Right hindlimb (tissue), 1 donor: ENCODE measurements at regions not wholly inside any gene's neighbourhood (a gene's known extent, or its start where the extent isn't known, plus 50 kb on each side); places are given as distances from the start of the nearest gene placed in this dataset.

Source experiments
- DNase-seq: peaks from one replicate; pipeline ENCODE4 v3.0.0-alpha.2; 2018

DNA sequence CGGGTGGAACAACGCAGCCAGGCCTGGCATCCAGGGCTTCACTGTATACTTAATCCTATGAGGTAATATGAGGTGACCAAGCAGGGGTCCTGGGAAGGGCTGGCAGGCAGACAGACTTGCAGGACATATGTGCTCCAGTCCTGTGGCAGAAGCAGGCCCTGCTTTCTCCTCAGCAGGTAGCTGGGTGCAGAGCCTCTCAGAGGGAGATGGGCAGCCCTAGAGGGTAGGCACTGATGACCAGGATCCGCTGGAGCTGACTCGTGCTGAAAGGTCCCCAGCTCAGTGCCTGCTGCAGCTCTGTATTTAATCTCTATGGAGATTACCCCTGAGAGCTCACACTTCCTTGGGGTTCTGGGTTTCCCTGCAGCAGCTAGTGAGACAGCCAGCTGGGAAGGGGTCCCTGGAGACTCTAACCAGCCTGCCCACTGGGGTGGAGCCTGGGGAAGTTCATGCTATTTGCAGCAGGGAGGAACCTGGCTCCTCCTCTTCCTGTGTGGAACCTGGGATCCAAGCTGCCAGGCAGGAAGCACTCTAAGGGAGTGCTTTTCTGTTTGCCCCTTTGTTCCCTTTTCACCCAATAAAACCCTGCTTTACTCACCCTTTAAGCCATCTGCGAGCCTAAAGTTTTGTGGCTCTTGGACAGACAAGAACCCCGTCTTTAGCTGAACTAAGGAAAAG, 339.2 kb downstream of the DCAF12L2 start:
- DNase-seq: no peak

DNA sequence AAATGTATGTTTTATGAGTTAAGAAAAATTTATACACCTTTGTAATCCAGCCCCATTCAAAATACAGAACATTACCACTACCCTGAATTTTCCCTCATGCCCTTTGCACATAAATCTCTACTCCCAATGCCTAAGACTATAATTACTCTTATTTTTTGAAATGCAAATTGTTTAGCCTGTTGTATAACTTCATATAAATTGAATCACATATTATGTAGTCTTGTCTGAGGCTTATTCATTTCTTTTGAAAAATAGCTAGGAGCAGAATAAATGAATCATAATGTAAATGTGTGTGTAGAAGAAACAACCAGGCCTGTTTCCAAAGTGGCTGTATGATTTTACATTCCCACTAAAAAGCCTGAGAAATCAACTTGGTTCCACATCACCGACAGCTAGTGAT, 319.8 kb downstream of the DCAF12L2 start:
- DNase-seq: no peak

DNA sequence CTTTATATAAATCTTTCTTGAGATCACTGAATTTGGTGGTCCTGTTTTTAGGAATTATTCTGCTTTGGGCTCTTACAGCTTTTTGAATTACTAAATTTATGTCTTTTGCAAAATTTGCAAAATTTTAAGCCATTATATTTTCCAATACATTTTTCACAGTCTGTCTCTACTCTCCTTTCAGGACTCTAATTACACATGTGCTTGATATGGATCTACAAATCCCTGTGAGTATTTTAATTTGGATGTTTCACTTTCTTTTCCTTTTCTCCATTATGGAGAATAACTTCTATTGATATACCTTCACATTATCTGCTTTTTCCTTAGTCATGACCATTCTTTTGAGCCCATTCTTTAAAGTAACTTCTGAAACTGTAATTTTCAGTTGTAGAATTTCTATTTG, 315.4 kb downstream of the DCAF12L2 start:
- no peak for DNase-seq

DNA sequence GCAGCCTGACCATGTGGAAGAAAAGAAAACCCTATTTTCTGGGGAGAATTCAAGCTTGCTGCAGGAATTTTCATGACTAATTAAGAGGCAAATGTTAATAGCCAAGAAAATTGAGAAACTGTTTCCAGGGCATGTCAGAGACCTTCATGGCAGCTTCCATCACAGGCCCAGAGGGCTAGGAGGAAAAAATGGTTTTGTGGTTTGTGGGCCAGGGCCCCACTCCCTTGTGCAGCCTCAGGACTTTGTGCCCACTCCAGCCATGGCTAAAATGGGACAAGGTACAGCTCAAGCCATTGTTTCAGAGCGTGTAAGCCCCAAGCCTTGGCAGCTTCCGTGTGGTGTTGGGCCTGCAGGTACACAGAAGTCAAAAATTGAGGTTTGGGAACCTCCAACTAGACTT, 282.9 kb downstream of the DCAF12L2 start:
- DNase-seq: no peak

DNA sequence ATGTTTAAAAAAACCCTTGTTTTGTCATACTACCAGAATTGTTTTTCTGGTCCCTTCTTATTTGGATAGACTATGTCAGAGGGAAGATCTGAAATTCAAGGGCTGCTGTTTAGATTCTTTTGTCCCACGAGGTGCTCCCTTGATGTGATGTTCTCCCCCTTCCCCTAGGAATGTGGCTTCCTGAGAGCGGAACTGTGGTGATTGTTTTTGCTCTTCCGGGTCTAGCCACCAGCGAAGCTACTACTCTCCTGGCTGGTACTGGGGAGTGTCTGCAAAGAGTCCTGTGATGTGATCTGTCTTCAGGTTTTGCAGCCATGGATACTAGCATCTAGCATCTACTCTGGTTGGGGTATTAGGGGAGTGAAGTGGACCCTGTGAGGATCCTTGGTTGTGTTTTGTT, 271.1 kb downstream of the DCAF12L2 start:
- no peak for DNase-seq

DNA sequence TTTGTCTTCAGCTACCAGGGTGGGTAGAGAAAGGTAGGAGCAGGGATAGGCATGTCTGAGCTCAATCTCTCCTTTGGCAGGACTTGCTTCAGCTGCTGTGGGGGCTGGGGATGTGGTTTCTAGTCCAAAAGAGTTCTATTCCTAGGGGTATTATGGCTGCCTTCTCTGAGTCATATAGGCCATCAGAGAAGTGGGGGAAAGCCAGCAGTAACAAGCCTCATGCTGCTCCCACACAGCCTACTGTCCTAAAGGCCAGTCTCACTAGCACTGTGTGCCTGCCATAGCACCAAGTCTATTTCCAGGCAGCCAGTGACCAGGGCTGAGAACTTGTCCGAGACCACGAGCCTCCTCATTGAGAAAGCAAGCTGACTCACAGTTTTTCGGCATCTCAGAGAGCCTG, 270.6 kb downstream of the DCAF12L2 start:
- DNase-seq: no peak

DNA sequence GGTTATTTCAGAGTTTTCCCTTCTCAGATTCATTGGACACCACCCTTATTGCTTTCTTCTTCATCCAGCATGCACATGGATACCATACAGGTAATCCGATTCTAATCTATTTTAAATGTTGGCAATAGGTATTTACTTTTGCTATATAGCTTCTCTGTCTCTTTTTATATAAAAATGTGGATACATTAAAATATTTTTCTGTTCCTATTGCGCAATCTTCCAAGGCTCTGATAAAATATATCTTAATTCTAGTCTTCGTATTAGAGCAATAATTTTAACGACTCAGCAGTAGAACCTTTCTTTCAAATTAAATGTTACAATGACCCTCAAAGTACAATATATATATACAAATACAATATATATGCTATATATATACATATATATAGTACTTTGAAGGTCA, 239.8 kb downstream of the DCAF12L2 start:
- no peak for DNase-seq

DNA sequence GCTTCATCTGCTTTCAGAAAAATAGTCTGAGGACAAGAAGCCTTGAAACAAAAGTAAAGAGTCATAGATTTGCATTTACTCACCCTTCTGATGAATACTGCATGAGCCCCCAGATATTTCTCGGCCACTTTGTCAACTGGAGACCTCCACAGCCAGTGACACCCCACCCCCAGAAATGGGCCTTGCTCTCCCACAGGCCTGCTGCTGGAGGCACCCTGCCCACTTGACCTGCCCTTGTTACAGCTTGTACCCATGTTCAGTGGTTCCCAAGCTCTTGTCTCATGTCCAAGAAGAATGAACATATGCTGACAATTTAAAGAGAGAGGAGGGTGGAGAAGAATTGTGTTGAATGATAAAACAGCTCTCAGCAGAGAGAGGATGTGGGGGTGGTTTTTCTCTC, 225.1 kb downstream of the DCAF12L2 start:
- no peak for DNase-seq

DNA sequence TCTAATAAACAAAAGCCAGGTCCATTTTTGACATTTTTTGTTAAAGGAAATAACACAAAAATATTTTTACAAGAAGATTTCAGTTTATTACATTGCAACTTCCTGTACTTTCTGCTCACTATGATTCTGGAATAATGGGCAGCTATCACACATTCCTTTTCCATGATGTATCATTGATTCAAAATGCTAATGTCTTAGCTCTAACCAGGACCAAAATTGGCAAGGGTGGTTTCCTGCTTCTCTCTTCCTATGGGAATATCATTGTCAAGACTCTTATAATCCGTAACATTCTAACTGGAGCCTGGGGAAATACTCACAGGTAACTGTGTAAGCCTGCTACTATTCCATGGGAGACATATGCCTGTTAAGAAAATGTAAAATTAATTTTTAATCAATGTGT, 218.6 kb downstream of the DCAF12L2 start:
- DNase-seq: no peak

DNA sequence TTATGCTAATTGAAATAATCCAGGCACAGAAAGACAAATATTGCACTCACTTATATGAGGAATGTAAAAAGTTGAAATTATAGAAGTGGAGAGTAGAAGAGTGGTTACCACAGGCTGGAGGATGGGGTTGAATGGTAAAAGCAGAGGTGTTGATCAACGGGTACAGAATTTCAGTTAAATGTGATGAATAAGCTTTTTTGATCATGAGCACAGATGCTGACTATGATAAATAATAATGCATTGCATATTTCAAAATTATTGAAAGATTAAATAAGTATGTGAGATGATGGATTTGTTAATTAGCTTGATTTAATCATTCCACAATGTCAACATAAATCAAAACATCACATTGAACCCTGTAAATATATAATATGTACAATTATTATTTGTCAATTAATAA, 213.1 kb downstream of the DCAF12L2 start:
- DNase-seq: no peak

DNA sequence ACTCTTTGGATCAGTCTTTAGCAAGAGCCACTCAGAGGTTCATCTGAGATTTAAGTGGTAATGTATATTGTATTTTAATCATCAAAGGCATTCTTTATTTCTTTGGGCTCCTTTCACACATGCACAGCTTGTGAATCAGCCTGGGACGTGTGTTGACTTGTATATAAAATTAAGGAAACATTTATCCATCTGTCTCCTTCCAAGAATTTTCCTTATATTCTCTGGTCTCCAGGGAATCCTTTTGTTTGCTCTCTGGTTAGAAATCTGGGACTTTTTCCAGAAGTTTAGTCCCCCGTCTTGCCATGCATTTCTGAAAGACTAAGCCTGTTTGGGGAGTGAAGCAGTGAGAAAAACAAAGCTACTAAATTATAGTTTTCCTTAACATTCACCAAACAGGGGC, 212.3 kb downstream of the DCAF12L2 start:
- no peak for DNase-seq

DNA sequence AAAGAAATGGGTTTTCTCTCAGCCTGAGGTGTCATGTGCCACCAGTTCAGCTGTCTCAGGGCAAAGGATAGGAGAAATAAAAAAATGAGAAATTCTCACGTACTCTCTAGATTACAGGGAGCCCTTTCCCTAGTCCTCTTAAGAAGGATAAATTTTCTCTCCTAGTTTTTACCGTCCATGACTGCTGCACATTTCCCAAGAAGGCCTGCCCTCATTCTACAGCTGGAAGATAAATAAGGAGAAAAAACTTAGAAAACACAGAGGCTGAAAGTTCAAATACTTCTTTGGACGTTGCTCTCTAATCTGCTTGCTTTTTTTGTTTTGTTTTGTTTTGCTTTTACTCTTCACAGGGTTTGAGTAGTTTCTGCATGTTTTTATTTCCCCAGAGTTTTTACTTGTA, 211.9 kb downstream of the DCAF12L2 start:
- no peak for DNase-seq

DNA sequence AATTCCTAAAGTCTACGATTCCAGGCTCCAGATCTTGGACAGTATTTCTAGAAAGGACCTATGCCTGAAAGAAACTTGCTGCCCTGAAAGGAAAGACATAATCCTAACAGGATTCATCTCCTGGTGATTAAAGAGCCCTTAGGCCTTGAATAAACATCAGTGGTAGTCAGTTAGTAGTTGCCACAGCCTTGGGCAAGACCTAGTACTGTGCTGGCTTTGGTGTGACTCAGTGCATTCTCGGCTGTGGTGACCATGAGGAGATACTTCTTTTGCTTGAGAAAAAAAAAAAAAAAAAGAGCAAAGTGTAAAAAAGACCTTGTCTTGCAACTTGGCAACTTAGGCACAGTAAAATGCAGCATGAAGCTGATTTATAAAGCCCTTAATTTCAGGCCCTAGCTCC, 188.2 kb downstream of the DCAF12L2 start:
- no peak for DNase-seq

DNA sequence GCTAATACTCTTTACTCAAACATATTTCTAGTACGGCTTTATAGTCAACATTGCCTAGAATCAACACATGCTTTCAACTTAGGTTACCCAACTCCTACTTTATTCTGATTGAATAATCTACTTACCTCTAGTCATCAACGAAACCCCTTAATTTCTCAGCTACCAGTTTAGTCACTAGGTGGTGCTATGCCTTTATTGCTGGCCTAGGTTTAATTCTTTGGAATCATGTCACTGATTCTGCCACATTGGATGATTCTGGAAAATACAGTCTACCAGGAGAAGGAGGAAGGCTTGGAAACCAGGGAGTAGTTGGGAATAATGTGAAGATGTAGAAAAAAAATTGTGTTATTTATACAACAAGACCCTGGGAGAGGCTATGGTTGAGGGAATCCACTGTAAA, 167.7 kb downstream of the DCAF12L2 start:
- no peak for DNase-seq

DNA sequence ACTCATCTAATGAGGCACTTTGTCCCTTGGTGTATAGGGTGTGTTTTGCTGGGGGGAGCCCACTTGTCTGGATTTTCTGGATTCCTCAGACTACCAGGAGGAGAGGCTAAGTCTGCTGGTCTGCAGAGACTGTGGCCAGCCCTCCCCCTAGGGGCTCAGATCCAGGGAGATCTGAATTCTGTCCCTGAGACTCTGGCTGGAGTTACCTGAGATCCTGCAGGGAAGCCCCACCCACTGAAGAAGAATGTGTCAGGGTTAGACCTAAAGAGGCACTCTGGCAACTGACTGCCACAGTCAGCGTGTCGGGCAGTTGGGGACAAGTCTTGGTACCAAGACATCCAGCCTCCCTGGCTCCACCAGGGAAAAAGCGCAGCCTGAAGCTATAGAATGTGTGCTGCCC, 138.9 kb downstream of the DCAF12L2 start:
- DNase-seq: no peak

DNA sequence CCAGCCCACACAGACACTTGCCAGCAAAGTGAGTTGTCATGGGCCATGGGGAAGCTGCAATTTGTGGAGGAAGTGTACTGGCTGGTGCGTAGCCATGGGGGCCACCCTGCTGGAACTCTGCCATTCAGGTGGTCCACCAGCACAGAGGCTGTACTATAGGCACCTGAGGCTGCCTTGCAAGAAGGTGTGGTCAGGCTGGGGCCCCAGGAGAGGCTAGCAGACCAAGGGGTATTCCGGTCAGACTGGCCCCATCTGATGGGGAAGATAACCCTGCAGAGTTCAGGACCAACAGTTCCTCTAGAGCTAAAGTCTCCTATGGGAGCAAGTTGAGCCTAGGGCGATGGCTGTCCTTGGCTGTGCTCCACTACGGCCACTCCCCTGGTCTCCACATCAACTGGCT, 136.1 kb downstream of the DCAF12L2 start:
- no peak for DNase-seq

DNA sequence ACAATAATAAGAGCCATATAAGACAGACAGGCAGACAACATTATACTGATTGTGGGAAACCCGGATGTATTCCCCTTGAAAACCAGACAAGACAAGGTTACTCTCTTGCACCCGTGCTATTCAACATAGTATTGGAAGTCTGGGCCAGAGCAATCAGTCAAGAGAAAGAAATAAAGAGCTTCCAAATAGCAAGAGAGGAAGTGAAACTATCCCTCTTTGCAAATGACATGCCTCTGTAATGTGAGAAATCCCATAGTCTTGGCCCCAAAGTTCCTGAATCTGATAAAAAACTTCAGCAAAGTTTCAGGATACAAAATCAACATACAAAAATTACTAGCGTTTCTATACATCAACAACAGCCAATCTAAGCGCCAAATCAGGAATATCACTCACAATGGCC, 102.1 kb downstream of the DCAF12L2 start:
- DNase-seq: no peak

DNA sequence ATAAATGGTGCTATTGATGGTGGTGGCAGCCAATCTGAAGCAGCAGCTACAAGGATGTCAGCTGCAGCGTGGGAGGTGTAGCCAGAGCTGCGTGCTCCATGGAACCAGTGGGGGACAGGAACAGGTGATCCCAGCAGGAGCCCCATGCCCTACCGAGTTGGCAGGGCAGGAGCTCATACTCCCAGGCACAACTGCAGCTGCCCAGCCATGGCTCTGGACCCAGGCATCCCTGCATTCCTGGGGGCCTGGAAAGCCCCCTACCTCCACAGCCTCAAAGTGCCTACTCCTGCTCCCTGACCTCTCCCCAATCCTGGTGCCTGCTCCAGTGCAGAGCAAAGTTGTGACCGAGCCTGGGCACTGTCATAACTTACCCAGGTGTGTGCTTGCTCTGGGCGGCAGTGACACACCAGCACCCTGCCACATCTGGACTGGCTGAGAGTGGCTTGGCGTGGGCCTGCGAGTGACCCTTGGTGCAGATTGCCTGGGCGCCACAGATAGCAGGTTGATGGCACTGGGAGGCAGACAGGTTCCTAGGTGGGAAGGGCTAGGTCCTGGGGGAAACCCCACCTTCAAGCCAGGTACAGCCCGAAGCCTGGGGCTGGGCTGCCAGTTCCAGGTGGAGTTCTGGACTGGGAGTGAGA, 101.1 kb downstream of the DCAF12L2 start:
- DNase-seq: no peak

DNA sequence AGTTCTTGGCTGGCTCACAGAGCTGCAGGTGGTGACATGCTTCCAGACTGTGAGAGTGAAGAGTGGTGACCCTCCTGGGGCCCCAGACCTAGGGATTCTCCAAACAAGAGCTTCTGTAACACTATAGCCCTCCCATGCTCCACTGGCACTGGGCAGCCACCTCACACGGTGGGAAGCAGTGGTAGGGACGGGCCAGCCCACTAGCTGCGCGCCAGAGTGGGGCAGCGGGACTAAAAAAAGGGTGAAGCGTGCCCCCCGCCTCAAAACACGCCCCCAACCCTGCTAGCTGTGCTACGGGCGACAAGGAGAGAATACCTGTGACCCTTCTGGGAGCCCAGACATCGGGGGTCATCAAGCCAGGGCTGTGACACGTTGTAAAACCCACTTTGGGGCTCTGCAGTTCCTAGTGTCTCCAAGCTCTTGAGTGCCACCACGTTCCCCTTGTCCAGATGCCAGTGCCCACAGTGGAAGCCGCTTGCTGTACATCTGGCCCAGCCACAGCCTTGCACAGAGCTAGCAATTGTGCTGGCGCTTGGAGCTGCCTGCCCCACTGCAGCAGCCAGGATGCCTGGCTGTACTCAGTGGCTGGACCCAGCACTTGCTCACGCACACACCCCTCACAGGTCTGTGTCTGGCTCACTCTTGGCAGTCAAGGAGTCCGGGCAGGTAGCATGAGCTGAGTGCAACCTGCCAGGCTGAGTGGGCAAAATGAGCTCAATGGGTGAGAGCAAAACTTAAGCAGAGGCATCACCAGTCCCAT, 100.0 kb downstream of the DCAF12L2 start:
- DNase-seq: no peak
